K562 (cell line): ENCODE measurements at regions not wholly inside any gene's neighbourhood (a gene's known extent, or its start where the extent isn't known, plus 50 kb on each side); places are given as distances from the start of the nearest gene placed in this dataset.

Experiments used
- ATF7 ChIP-seq: fragments of 450-650 bp; IDR thresholded peaks from 2 replicates; pipeline ENCODE4 v1.7.1; 2014; ENCODE audit warnings: mild to moderate bottlenecking, moderate library complexity
- CBX1 ChIP-seq: sonication (generic); IDR thresholded peaks from 2 replicates; pipeline ENCODE4 v1.6.1; 2016; ENCODE audit warnings: antibody characterized with exemption, low read depth, mild to moderate bottlenecking
- CHD2 ChIP-seq: IDR thresholded peaks from 2 replicates; pipeline ENCODE4 v1.6.1; 2011; ENCODE audit warnings: low read depth, low read length
- ELF2 ChIP-seq: fragments of 250-450 bp; sonication (Bioruptor Pico); IDR thresholded peaks from 2 replicates; pipeline ENCODE4 v1.5.0; 2021; ENCODE audit warnings: mild to moderate bottlenecking
- EZH2 ChIP-seq: IDR thresholded peaks from 2 replicates; pipeline ENCODE4 v1.6.1; 2012; ENCODE audit warnings: low read depth, mild to moderate bottlenecking, inconsistent platforms, low read length, borderline replicate concordance
- JUNB ChIP-seq: fragments of 450-650 bp; formaldehyde crosslinking; conservative IDR thresholded peaks from 2 replicates; pipeline ENCODE4 v1.4.0; 2020; ENCODE audit warnings: mild to moderate bottlenecking
- NR1H2 ChIP-seq: sonication (generic); formaldehyde crosslinking; IDR thresholded peaks from 2 replicates; pipeline ENCODE4 v1.4.0; 2020; ENCODE audit warnings: mild to moderate bottlenecking, missing genetic modification reagents
- TAF1 ChIP-seq: IDR thresholded peaks from 2 replicates; pipeline ENCODE4 v1.6.1; 2011; ENCODE audit warnings: mild to moderate bottlenecking, low read length, moderate library complexity; ENCODE audit not compliant: insufficient read depth, control insufficient read depth, severe bottlenecking; ENCODE audit errors: extremely low read depth
- ZNF3 ChIP-seq: fragments of 250-450 bp; sonication (Bioruptor Pico); IDR thresholded peaks from 2 replicates; pipeline ENCODE4 v1.5.0; 2021; ENCODE audit warnings: mild to moderate bottlenecking, moderate library complexity
- ZNF324 ChIP-seq: fragments of 250-450 bp; sonication (Bioruptor Pico); IDR thresholded peaks from 2 replicates; pipeline ENCODE4 v1.4.0; 2020; ENCODE audit warnings: mild to moderate bottlenecking
- TF ChIP-seq, protein P1 (sequence below): IDR thresholded peaks from 3 replicates; pipeline ENCODE4 v1.6.1; 2011; ENCODE audit warnings: borderline replicate concordance, mild to moderate bottlenecking, moderate library complexity; ENCODE audit not compliant: insufficient read length; ENCODE audit errors: extremely low read depth
- TF ChIP-seq, protein P2 (sequence below): IDR thresholded peaks from 2 replicates; pipeline ENCODE4 v1.6.1; 2012; ENCODE audit warnings: low read depth, low read length, improper control_type of control experiment, borderline replicate concordance
- TF ChIP-seq, protein P3 (sequence below): fragments of 150-350 bp; conservative IDR thresholded peaks from 2 replicates; pipeline ENCODE4 v1.6.1; 2014; ENCODE audit warnings: low read length
- TF ChIP-seq, protein P4 (sequence below), 3 experiments: IDR thresholded peaks in 2 of 3; conservative IDR thresholded peaks in 1 of 3; 2 replicates each; pipeline ENCODE4 v1.5.1; 2011 to 2012; ENCODE audit warnings: low read length in 3 of 3, mild to moderate bottlenecking in 3 of 3, control low read depth in 2 of 3, improper control_type of control experiment in 1 of 3, inconsistent platforms in 1 of 3, low read depth in 1 of 3, mixed read lengths in 1 of 3, moderate library complexity in 1 of 3; ENCODE audit not compliant: insufficient read depth in 2 of 3

DNA sequence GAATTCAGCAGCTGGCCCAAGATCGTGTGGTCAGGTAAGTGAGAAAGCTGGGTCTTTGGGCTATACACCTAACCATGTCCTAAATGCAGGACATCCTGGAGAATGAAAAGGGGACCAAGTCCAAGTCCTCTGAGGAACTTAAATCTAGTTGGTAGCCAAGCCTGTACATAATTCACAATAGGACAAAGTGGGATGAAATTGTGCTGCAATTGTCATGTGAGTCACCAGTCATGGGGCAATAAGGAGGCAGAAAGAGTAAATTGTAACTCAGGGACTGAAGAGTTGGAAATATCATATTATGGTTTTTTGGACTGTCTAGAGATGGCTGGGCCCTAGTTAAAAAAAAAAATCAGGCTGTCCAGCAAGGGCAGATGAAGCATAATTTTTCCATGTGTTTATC lies 202.6 kb downstream of the CYLD start:
- TF ChIP-seq JUNB (CRISPR knock-in tag): no peak
- TF ChIP-seq, protein P1, sequence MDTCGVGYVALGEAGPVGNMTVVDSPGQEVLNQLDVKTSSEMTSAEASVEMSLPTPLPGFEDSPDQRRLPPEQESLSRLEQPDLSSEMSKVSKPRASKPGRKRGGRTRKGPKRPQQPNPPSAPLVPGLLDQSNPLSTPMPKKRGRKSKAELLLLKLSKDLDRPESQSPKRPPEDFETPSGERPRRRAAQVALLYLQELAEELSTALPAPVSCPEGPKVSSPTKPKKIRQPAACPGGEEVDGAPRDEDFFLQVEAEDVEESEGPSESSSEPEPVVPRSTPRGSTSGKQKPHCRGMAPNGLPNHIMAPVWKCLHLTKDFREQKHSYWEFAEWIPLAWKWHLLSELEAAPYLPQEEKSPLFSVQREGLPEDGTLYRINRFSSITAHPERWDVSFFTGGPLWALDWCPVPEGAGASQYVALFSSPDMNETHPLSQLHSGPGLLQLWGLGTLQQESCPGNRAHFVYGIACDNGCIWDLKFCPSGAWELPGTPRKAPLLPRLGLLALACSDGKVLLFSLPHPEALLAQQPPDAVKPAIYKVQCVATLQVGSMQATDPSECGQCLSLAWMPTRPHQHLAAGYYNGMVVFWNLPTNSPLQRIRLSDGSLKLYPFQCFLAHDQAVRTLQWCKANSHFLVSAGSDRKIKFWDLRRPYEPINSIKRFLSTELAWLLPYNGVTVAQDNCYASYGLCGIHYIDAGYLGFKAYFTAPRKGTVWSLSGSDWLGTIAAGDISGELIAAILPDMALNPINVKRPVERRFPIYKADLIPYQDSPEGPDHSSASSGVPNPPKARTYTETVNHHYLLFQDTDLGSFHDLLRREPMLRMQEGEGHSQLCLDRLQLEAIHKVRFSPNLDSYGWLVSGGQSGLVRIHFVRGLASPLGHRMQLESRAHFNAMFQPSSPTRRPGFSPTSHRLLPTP: no peak
- no peak for TF ChIP-seq EZH2
- no peak for TF ChIP-seq ATF7
- TF ChIP-seq ZNF324 (CRISPR knock-in tag): no peak
- TF ChIP-seq CHD2: no peak
- TF ChIP-seq, protein P2, sequence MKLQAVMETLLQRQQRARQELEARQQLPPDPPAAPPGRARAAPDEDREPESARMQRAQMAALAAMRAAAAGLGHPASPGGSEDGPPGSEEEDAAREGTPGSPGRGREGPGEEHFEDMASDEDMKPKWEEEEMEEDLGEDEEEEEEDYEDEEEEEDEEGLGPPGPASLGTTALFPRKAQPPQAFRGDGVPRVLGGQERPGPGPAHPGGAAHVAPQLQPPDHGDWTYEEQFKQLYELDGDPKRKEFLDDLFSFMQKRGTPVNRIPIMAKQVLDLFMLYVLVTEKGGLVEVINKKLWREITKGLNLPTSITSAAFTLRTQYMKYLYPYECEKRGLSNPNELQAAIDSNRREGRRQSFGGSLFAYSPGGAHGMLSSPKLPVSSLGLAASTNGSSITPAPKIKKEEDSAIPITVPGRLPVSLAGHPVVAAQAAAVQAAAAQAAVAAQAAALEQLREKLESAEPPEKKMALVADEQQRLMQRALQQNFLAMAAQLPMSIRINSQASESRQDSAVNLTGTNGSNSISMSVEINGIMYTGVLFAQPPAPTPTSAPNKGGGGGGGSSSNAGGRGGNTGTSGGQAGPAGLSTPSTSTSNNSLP: no peak
- TF ChIP-seq, protein P3, sequence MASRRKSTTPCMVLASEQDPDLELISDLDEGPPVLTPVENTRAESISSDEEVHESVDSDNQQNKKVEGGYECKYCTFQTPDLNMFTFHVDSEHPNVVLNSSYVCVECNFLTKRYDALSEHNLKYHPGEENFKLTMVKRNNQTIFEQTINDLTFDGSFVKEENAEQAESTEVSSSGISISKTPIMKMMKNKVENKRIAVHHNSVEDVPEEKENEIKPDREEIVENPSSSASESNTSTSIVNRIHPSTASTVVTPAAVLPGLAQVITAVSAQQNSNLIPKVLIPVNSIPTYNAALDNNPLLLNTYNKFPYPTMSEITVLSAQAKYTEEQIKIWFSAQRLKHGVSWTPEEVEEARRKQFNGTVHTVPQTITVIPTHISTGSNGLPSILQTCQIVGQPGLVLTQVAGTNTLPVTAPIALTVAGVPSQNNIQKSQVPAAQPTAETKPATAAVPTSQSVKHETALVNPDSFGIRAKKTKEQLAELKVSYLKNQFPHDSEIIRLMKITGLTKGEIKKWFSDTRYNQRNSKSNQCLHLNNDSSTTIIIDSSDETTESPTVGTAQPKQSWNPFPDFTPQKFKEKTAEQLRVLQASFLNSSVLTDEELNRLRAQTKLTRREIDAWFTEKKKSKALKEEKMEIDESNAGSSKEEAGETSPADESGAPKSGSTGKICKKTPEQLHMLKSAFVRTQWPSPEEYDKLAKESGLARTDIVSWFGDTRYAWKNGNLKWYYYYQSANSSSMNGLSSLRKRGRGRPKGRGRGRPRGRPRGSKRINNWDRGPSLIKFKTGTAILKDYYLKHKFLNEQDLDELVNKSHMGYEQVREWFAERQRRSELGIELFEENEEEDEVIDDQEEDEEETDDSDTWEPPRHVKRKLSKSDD: no peak
- TF ChIP-seq, protein P4, sequence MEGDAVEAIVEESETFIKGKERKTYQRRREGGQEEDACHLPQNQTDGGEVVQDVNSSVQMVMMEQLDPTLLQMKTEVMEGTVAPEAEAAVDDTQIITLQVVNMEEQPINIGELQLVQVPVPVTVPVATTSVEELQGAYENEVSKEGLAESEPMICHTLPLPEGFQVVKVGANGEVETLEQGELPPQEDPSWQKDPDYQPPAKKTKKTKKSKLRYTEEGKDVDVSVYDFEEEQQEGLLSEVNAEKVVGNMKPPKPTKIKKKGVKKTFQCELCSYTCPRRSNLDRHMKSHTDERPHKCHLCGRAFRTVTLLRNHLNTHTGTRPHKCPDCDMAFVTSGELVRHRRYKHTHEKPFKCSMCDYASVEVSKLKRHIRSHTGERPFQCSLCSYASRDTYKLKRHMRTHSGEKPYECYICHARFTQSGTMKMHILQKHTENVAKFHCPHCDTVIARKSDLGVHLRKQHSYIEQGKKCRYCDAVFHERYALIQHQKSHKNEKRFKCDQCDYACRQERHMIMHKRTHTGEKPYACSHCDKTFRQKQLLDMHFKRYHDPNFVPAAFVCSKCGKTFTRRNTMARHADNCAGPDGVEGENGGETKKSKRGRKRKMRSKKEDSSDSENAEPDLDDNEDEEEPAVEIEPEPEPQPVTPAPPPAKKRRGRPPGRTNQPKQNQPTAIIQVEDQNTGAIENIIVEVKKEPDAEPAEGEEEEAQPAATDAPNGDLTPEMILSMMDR (IDR thresholded peaks at IDR 0.05 in 2 of 3, conservative IDR thresholded peaks at IDR 0.05 in 1 of 3; ENCODE audit: insufficient read depth in 2 of 3, low read depth in 1 of 3, low read length in 3 of 3): no peak
- TF ChIP-seq CBX1: no peak
- no peak for TF ChIP-seq ZNF3 (CRISPR knock-in tag)
- TF ChIP-seq ELF2 (CRISPR knock-in tag): no peak
- no peak for TF ChIP-seq TAF1
- no peak for TF ChIP-seq NR1H2 (CRISPR knock-in tag)
